ENCODE measurements at regions not wholly inside any gene's neighbourhood (a gene's known extent, or its start where the extent isn't known, plus 50 kb on each side); places are given as distances from the start of the nearest gene placed in this dataset.

DNA sequence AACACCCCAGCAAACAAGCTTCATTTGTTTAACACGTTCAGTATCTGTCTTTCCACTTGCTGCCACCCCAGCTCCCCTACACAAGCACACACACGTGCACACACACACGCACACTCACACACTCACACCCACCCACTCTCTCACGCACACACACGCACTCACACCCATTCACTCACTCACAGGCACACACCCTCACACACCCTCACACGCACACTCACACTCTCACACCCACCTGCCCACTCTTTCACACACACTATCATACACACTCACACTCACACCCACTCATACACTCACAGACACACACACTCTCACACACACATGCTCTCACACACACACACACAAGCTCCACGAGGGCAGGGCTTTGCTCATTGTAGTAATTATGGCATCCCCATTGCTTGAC is 378.8 kb upstream of the SULF2 start:
- CTCF ChIA-PET, result no interaction called here
- POLR2A ChIA-PET, result no interaction called here
- TF ChIP-seq, protein P1, sequence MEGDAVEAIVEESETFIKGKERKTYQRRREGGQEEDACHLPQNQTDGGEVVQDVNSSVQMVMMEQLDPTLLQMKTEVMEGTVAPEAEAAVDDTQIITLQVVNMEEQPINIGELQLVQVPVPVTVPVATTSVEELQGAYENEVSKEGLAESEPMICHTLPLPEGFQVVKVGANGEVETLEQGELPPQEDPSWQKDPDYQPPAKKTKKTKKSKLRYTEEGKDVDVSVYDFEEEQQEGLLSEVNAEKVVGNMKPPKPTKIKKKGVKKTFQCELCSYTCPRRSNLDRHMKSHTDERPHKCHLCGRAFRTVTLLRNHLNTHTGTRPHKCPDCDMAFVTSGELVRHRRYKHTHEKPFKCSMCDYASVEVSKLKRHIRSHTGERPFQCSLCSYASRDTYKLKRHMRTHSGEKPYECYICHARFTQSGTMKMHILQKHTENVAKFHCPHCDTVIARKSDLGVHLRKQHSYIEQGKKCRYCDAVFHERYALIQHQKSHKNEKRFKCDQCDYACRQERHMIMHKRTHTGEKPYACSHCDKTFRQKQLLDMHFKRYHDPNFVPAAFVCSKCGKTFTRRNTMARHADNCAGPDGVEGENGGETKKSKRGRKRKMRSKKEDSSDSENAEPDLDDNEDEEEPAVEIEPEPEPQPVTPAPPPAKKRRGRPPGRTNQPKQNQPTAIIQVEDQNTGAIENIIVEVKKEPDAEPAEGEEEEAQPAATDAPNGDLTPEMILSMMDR (IDR thresholded peaks at IDR 0.05; ENCODE audit: insufficient read depth, low read length, missing control alignments), result no peak
- no peak overlapping the region for H3K4me3 ChIP-seq (ENCODE audit: low read depth, low read length)
- no peak for DNase-seq (ENCODE audit: low read depth, low spot score)

DNA sequence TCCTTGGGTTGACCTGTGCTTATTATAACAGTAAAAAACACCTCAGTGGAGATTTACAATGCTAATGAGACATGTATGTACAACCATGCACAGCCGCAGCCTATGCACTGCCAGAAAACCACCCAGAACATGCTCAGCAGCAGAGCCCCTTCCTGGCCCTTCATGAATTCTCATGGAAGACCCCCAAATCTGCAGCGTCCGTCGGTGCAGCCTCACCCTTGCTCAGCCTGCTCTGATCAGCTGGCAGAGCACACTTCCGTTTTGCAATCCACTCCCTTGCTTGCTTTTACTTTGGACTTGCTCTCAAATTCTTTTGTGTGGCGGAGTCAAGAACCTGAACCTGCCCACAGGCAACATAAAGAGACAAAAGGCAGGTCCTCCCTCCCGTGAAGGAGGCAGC is 378.2 kb upstream of the SULF2 start:
- no peak overlapping the region for H3K4me3 ChIP-seq (ENCODE audit: low read depth, low read length)
- TF ChIP-seq, protein P1 (IDR thresholded peaks at IDR 0.05; ENCODE audit: insufficient read depth, low read length, missing control alignments), result no peak
- POLR2A ChIA-PET, result no interaction called here
- DNase-seq (ENCODE audit: low read depth, low spot score), result no peak
- CTCF ChIA-PET, result no interaction called here

DNA sequence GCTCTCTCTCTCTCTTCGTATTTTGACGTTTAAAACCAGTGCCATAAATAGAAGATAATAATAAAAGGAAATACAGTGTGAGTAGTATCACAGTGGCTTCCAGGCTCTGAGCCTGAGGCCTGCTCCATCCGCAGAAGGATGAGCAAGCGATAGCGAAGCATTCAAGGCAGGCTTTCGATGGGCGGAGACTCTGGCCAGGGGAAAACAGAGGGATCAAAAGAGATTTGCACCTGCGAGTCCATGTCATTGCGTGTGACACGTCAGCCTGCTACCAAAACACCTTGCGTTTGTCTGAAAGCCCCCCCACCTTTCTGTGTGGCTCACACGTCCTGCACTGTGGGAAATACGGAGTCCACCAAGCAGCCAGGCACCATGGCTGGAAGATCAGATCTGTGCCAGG is 377.3 kb upstream of the SULF2 start:
- DNase-seq (ENCODE audit: low read depth, low spot score), result no peak
- CTCF ChIA-PET, result no interaction called here
- TF ChIP-seq, protein P1 (IDR thresholded peaks at IDR 0.05; ENCODE audit: insufficient read depth, low read length, missing control alignments), result no peak
- POLR2A ChIA-PET, result no interaction called here
- H3K4me3 ChIP-seq (ENCODE audit: low read depth, low read length), result no peak overlapping the region

DNA sequence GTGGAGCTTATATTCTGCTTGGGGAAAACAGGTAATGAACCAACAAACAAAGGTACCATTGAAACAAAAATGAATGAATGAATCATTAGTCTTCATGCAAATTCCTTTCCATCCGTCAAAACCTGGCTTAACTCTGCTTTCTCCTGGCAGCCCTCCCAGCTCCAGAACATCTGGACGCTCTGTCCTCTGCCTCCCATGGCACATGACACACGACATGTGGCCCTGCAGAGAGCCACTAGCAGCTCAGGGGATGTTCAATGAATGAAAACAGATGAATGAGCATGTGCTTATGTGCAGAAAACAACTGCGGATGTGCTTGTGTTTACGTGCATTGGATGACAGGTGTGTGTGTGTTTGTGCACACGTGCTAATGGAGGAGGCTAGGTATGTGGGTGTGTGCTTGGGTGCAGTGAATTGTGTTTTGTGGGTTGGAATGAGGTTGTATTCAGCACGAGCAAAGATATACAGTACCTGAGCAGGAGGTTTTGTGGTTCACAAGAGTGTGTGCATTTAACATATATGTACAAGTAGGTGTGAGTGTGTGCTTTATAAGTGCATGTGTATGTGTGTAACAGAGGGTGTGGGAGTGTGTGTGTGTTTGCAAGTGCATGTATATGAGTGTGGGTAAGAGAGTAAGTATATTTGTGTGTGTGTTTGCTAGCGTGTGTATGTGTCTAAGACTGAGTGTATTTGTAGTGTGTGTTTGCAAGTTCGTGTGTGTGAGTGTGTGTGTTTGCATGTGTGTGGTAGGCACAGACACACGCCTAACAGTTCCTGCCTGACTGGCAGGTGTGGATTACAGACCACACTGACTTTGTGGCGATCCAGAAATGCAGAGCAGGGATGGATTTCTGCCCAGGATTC is 374.1 kb upstream of the SULF2 start:
- DNase-seq (ENCODE audit: low read depth, low spot score), result no peak
- no peak overlapping the region for H3K4me3 ChIP-seq (ENCODE audit: low read depth, low read length)
- CTCF ChIA-PET, result interaction anchor here (1.3 to 1.6 kb wide), 2 partner anchors 10 to 373 kb away, joined by 3 to 4 read pairs; no protein-coding TSS in a partner anchor
- TF ChIP-seq, protein P1 (IDR thresholded peaks at IDR 0.05; ENCODE audit: insufficient read depth, low read length, missing control alignments), result no peak
- POLR2A ChIA-PET, result no interaction called here

DNA sequence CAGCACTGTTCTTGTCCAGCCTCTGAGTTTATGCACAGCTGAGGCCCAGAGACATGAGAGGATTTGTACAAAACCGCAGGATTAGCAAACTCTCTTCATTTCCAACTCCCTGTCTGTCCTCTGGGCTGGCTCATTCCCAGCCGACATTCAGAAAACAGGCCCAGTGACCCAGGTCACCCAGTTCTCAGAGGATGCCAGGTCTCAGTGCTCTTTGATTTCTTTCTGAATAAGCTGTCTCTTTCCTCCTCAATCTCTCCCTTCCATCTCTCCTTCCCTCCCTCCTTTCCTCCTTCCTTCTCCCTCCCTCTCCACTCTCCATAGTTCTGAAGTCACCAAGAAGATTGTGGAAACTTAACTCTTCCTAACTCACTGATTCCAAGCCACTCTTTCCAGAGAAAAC is 372.7 kb upstream of the SULF2 start:
- TF ChIP-seq, protein P1 (IDR thresholded peaks at IDR 0.05; ENCODE audit: insufficient read depth, low read length, missing control alignments), result no peak
- no peak overlapping the region for H3K4me3 ChIP-seq (ENCODE audit: low read depth, low read length)
- CTCF ChIA-PET, result interaction anchor here (1.0 to 1.6 kb wide), 2 partner anchors 9 to 11 kb away, joined by 3 to 4 read pairs; no protein-coding TSS in a partner anchor
- POLR2A ChIA-PET, result no interaction called here
- no peak for DNase-seq (ENCODE audit: low read depth, low spot score)

DNA sequence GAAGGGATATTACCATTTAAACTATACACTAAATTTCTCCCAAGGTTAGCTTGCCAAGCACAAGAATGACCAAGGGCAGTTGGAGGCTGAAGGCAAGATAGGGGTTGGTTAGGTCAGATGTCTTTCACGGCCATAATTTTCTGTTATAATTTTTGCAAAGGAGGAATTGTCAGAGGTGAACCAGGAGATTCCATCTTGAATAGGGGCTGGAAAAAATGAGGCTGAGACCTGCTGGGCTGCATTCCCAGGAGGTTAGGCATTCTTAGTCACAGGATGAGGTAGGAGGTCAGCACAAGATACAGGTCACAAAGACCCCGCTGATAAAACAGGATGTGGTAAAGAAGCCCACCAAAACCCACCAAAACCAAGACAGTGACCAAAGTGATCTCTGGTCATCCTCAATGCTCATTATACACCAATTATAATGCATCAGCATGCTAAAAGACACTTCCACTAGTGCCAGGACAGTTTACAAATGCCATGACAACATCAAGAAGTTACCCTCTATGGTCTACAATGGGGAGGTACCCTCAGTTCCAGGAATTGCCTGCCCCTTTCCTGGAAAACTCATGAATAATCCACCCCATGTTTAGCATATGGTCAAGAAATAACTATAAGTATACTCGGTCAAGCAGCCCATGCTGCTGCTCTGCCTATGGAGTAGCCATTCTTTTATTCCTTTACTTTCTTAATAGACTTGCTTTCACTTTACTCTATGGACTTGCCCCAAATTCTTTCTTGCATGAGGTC is 371.8 kb upstream of the SULF2 start:
- DNase-seq (ENCODE audit: low read depth, low spot score), result no peak
- ChIA-PET CTCF (interaction anchor here (1.2 kb wide), 1 partner anchor 450 kb away, joined by 3 read pairs; no protein-coding TSS in a partner anchor), POLR2A (no interaction called here)
- TF ChIP-seq, protein P1 (IDR thresholded peaks at IDR 0.05; ENCODE audit: insufficient read depth, low read length, missing control alignments), result no peak
- H3K4me3 ChIP-seq (ENCODE audit: low read depth, low read length), result no peak overlapping the region

All from AG04449 (cell line).